ENCODE measurements at regions not wholly inside any gene's neighbourhood (a gene's known extent, or its start where the extent isn't known, plus 50 kb on each side); places are given as distances from the start of the nearest gene placed in this dataset.

GRCh38 chr7:126303926-126304325 is 948.8 kb downstream of the GRM8 start:
- Mint-ChIP-seq H3K27ac (no peak overlapping the region), H3K36me3 (ENCODE audit: low read depth) (no peaks in the 10 kb centered on the region), H3K27me3 (ENCODE audit: insufficient read depth, low read depth, poor library complexity) (no peaks in the 10 kb centered on the region), H3K9me3 (no peaks in the 10 kb centered on the region), H3K4me3 (no peak overlapping the region), H3K4me1 (no peaks in the 10 kb centered on the region)
- no peaks in the 10 kb centered on the region for H4K20me1 ChIP-seq (replicated peaks; ENCODE audit: insufficient read depth)
- no peaks in the 10 kb centered on the region for H3K79me2 ChIP-seq (replicated peaks; ENCODE audit: insufficient read depth)
- no peaks in the 10 kb centered on the region for H3K4me1 ChIP-seq (ENCODE audit: insufficient read depth)
- H3K4me2 ChIP-seq = no peak overlapping the region
- no peak overlapping the region for H2AFZ ChIP-seq
- H3K36me3 ChIP-seq (ENCODE audit: insufficient read depth) = no peaks in the 10 kb centered on the region
- peaks cover 18% of the 10 kb centered on the region for H3K9me2 ChIP-seq (ENCODE audit: insufficient read depth)
- DNase-seq (ENCODE audit: low spot score) = no peak
- ATAC-seq = no peak
- H3K27ac ChIP-seq (ENCODE audit: low read depth) = no peak overlapping the region
- H3K4me3 ChIP-seq = no peak overlapping the region
- no peaks in the 10 kb centered on the region for H3F3A ChIP-seq (replicated peaks; ENCODE audit: low read depth)
- H3K27me3 ChIP-seq (ENCODE audit: insufficient read depth) = no peaks in the 10 kb centered on the region
- TF ChIP-seq CTCF (conservative IDR thresholded peaks at IDR 0.05; ENCODE audit: low read depth in 2 of 2) (no peak), ZNF331 (CRISPR knock-in tag; IDR thresholded peaks at IDR 0.05; ENCODE audit: low read depth) (no peak), NANOG (IDR thresholded peaks at IDR 0.05; ENCODE audit: borderline replicate concordance) (no peak), ETS1 (IDR thresholded peaks at IDR 0.05) (no peak), POLR2AphosphoS5 (IDR thresholded peaks at IDR 0.05; ENCODE audit: low read depth) (no peak), ZNF462 (CRISPR knock-in tag; IDR thresholded peaks at IDR 0.05) (no peak), EZH2 (IDR thresholded peaks at IDR 0.05; ENCODE audit: low read depth, unreplicated experiment) (no peak), JUNB (IDR thresholded peaks at IDR 0.05; ENCODE audit: unreplicated experiment) (no peak), EZH2phosphoT487 (IDR thresholded peaks at IDR 0.05; ENCODE audit: unreplicated experiment) (no peak), REST (IDR thresholded peaks at IDR 0.05; ENCODE audit: unreplicated experiment) (no peak), STAT1 (IDR thresholded peaks at IDR 0.05; ENCODE audit: unreplicated experiment) (no peak), ZNF114 (CRISPR knock-in tag; IDR thresholded peaks at IDR 0.05) (no peak), CREB1 (CRISPR knock-in tag; IDR thresholded peaks at IDR 0.05; ENCODE audit: low read depth) (no peak)

All from GM23338 (cell line).